Mucosa of rectum (tissue), 2 donors: ENCODE measurements at regions not wholly inside any gene's neighbourhood (a gene's known extent, or its start where the extent isn't known, plus 50 kb on each side); places are given as distances from the start of the nearest gene placed in this dataset.
"Not testable (repeated sequence)": the region's sequence is repeated elsewhere in the genome, so short reads cannot be mapped to it uniquely, and the experiment has no call there.

ENCODE experiments used
- H3K27ac ChIP-seq, 2 donors: one replicate each; pipeline ENCODE4 v1.7.0; 2013; ENCODE audit warnings: inconsistent platforms in 2 of 2, low read depth in 2 of 2, low read length in 2 of 2
- H3K27me3 ChIP-seq, 2 donors: one replicate each; pipeline ENCODE4 v1.7.0; 2013; ENCODE audit warnings: low read length in 2 of 2; ENCODE audit not compliant: control insufficient read depth in 2 of 2, insufficient read depth in 2 of 2
- H3K36me3 ChIP-seq, 2 donors: one replicate each; pipeline ENCODE4 v1.7.0; 2013; ENCODE audit warnings: low read length in 2 of 2; ENCODE audit not compliant: control insufficient read depth in 2 of 2, insufficient read depth in 2 of 2
- H3K4me1 ChIP-seq, 2 donors: one replicate each; pipeline ENCODE4 v1.7.0; 2013; ENCODE audit warnings: low read length in 2 of 2, mild to moderate bottlenecking in 1 of 2; ENCODE audit not compliant: control insufficient read depth in 2 of 2, insufficient read depth in 2 of 2
- H3K4me3 ChIP-seq, 2 donors: one replicate each; pipeline ENCODE4 v1.7.0; 2013; ENCODE audit warnings: low read length in 2 of 2
- H3K9ac ChIP-seq, 2 donors: one replicate each; pipeline ENCODE4 v1.7.0; 2013; ENCODE audit warnings: low read length in 2 of 2, low read depth in 1 of 2, mild to moderate bottlenecking in 1 of 2
- H3K9me3 ChIP-seq, 2 donors: one replicate each; pipeline ENCODE4 v1.7.0; 2013; ENCODE audit warnings: low read length in 2 of 2; ENCODE audit not compliant: control insufficient read depth in 2 of 2
- donor health status: healthy.
- donor health status: Normal muscosa, but diverticular disease.

- Histone ChIP-seq H3K4me3 (no peak overlapping the region), H3K4me1 (no peaks in the 10 kb centered on the region), H3K9ac (no peak overlapping the region), H3K27ac (no peak overlapping the region), H3K36me3 (no peaks in the 10 kb centered on the region), H3K27me3 (no peaks in the 10 kb centered on the region), H3K9me3 (no peaks in the 10 kb centered on the region)
These were observed 240.4 kb upstream of the CDH8 start for GRCh38 chr16:62276637-62277036.

- H3K36me3 ChIP-seq = no peaks in the 10 kb centered on the region
- no peaks in the 10 kb centered on the region for H3K27me3 ChIP-seq
- no peaks in the 10 kb centered on the region for H3K9me3 ChIP-seq
- H3K4me3 ChIP-seq = no peak overlapping the region
- H3K27ac ChIP-seq = no peak overlapping the region
- no peaks in the 10 kb centered on the region for H3K4me1 ChIP-seq
- no peak overlapping the region for H3K9ac ChIP-seq
These were observed 235.8 kb upstream of the CDH8 start for GRCh38 chr16:62272035-62272434.

GRCh38 chr16:62261760-62262159 is 225.5 kb upstream of the CDH8 start:
- H3K9ac ChIP-seq = no peak overlapping the region
- no peak overlapping the region for H3K27ac ChIP-seq
- H3K4me1 ChIP-seq = no peaks in the 10 kb centered on the region
- no peaks in the 10 kb centered on the region for H3K27me3 ChIP-seq
- H3K36me3 ChIP-seq = no peaks in the 10 kb centered on the region
- H3K4me3 ChIP-seq = no peak overlapping the region
- no peaks in the 10 kb centered on the region for H3K9me3 ChIP-seq

- H3K4me1 ChIP-seq, H3K9me3 ChIP-seq, H3K36me3 ChIP-seq, H3K4me3 ChIP-seq, H3K9ac ChIP-seq, H3K27me3 ChIP-seq, H3K27ac ChIP-seq: not testable (repeated sequence)
These were observed 222.7 kb upstream of the CDH8 start for GRCh38 chr16:62258931-62259435.

GRCh38 chr16:62256406-62256805 is 220.2 kb upstream of the CDH8 start:
- Histone ChIP-seq H3K4me3 (no peak overlapping the region), H3K9ac (no peak overlapping the region), H3K9me3 (no peaks in the 10 kb centered on the region), H3K4me1 (no peaks in the 10 kb centered on the region), H3K27me3 (no peaks in the 10 kb centered on the region), H3K36me3 (no peaks in the 10 kb centered on the region), H3K27ac (no peak overlapping the region)

GRCh38 chr16:62254847-62255246 is 218.6 kb upstream of the CDH8 start:
- Histone ChIP-seq H3K9ac (no peak overlapping the region), H3K36me3 (no peaks in the 10 kb centered on the region), H3K27ac (no peak overlapping the region), H3K9me3 (no peaks in the 10 kb centered on the region), H3K4me3 (no peak overlapping the region), H3K27me3 (no peaks in the 10 kb centered on the region), H3K4me1 (no peaks in the 10 kb centered on the region)

GRCh38 chr16:62254372-62254771 is 218.1 kb upstream of the CDH8 start:
- Histone ChIP-seq H3K27ac (no peak overlapping the region), H3K9me3 (no peaks in the 10 kb centered on the region), H3K9ac (no peak overlapping the region), H3K27me3 (no peaks in the 10 kb centered on the region), H3K4me1 (no peaks in the 10 kb centered on the region), H3K4me3 (no peak overlapping the region), H3K36me3 (no peaks in the 10 kb centered on the region)

- H3K4me3 ChIP-seq = no peak overlapping the region
These were observed 217.7 kb upstream of the CDH8 start for GRCh38 chr16:62253966-62254365.

GRCh38 chr16:62249069-62249468 is 212.8 kb upstream of the CDH8 start:
- H3K9me3 ChIP-seq = no peaks in the 10 kb centered on the region

More at GRCh38 chr16:62253966-62254365, 217.7 kb upstream of the CDH8 start:
- H3K27ac ChIP-seq = no peak overlapping the region
- H3K27me3 ChIP-seq = no peaks in the 10 kb centered on the region
- no peaks in the 10 kb centered on the region for H3K4me1 ChIP-seq
- H3K9ac ChIP-seq = no peak overlapping the region
- H3K36me3 ChIP-seq = no peaks in the 10 kb centered on the region
- no peaks in the 10 kb centered on the region for H3K9me3 ChIP-seq

GRCh38 chr16:62240722-62241121 is 204.5 kb upstream of the CDH8 start:
- H3K27ac ChIP-seq = no peak overlapping the region
- no peaks in the 10 kb centered on the region for H3K4me1 ChIP-seq
- no peaks in the 10 kb centered on the region for H3K36me3 ChIP-seq
- H3K9me3 ChIP-seq = peaks cover 0 to 3% of the 10 kb centered on the region in 2 donors
- no peak overlapping the region for H3K9ac ChIP-seq
- no peak overlapping the region for H3K4me3 ChIP-seq
- H3K27me3 ChIP-seq = no peaks in the 10 kb centered on the region

More at GRCh38 chr16:62249069-62249468, 212.8 kb upstream of the CDH8 start:
- Histone ChIP-seq H3K36me3 (no peaks in the 10 kb centered on the region), H3K4me1 (no peaks in the 10 kb centered on the region), H3K27me3 (no peaks in the 10 kb centered on the region), H3K27ac (no peak overlapping the region), H3K9ac (no peak overlapping the region), H3K4me3 (no peak overlapping the region)

GRCh38 chr16:62225675-62226074 is 189.4 kb upstream of the CDH8 start:
- no peaks in the 10 kb centered on the region for H3K4me1 ChIP-seq
- no peaks in the 10 kb centered on the region for H3K9me3 ChIP-seq
- no peak overlapping the region for H3K9ac ChIP-seq
- no peak overlapping the region for H3K27ac ChIP-seq
- H3K27me3 ChIP-seq = no peaks in the 10 kb centered on the region
- H3K4me3 ChIP-seq = no peak overlapping the region
- H3K36me3 ChIP-seq = no peaks in the 10 kb centered on the region
